Tibial nerve (tissue), 4 donors: ENCODE measurements at regions not wholly inside any gene's neighbourhood (a gene's known extent, or its start where the extent isn't known, plus 50 kb on each side); places are given as distances from the start of the nearest gene placed in this dataset.

Experiments
- DNase-seq, 2 donors: peaks; one replicate each; pipeline ENCODE4 v3.0.0-alpha.2; 2019; ENCODE audit warnings: low spot score in 2 of 2
- H3K27ac ChIP-seq, 4 donors: fragments of 200-600 bp; sonication (generic) in 3 of 4; one replicate each; pipeline ENCODE4 v1.5.1; 2017 to 2019; ENCODE audit warnings: mild to moderate bottlenecking in 1 of 4
- H3K27me3 ChIP-seq, 2 donors: fragments of 200-600 bp; sonication (generic) in 1 of 2; one replicate each; pipeline versions ENCODE4 v1.5.1 to v1.6.0; 2017 to 2019
- H3K36me3 ChIP-seq, 3 donors: fragments of 200-600 bp; sonication (generic); one replicate each; pipeline ENCODE4 v1.5.1; 2018 to 2019
- H3K4me1 ChIP-seq, 4 donors: fragments of 200-600 bp; sonication (generic) in 3 of 4; one replicate each; pipeline ENCODE4 v1.5.1; 2017 to 2019
- H3K4me3 ChIP-seq, 4 donors: fragments of 200-600 bp; sonication (generic) in 3 of 4; one replicate each; pipeline ENCODE4 v1.5.1; 2017 to 2019; ENCODE audit warnings: mild to moderate bottlenecking in 1 of 4, moderate library complexity in 1 of 4
- H3K9me3 ChIP-seq, 4 donors: fragments of 200-600 bp; sonication (generic) in 3 of 4; one replicate each; pipeline ENCODE4 v1.5.1; 2017 to 2019
- CTCF ChIP-seq, 5 experiments: fragments of 200-600 bp in 3 of 5; fragments of 450-650 bp in 2 of 5; sonication (generic) in 3 of 5; IDR thresholded peaks; one replicate each; pipeline ENCODE4 v1.5.1; 2016 to 2019; ENCODE audit warnings: antibody characterized with exemption in 5 of 5, mild to moderate bottlenecking in 3 of 5, moderate library complexity in 2 of 5
- EP300 ChIP-seq, 2 donors: sonication (generic); formaldehyde crosslinking; IDR thresholded peaks; one replicate each; pipeline ENCODE4 v1.6.1; 2017; ENCODE audit warnings: antibody characterized with exemption in 2 of 2, mild to moderate bottlenecking in 1 of 2
- POLR2A ChIP-seq, 2 donors: fragments of 450-650 bp; IDR thresholded peaks; one replicate each; pipeline ENCODE4 v1.6.1; 2017; ENCODE audit warnings: antibody characterized with exemption in 2 of 2, mild to moderate bottlenecking in 2 of 2, moderate library complexity in 2 of 2
- WGBS, 2 donors: methylation state at CpG; one replicate each; pipeline ENCODE4 v1.1.5; 2018; 5-methylcytosine and 5-hydroxymethylcytosine counted together

DNA sequence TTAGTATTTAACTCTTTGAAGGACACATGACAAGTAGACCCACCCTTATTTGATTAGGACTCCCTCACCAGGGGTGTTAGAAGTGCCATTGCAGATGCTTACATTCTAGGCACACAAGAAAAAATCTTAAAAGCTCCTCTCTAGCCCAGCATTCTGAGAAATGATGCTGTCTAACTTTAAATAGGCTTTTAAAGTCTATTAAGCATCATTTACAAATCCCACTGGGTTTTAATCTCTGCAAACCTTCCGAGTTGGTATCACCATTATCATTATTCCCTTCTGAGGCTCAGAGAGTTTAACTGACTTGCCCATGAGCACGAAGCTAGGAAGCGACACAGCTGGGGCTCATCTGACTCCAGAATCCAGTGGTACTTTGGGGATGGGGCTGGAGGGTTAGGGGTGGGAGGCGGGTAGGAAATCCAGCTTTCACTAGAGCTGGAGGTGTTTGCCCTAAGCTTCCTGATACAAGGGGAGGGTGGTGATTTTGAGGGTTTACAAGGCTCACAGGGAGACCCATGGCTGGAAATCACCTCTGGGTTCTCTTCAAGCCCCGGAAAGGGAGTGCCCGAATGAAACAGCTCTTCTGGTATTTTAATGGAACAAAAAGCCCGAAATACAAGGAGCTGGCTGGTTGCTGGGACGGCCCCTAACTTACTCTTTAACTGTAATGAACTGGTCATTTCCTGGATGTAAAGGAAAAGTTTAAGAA lies 109.2 kb upstream of the FUT8 start:
- no peaks in the 10 kb centered on the region for H3K9me3 ChIP-seq
- WGBS, 2 donors, result 54 to 55% methylated on average over 8 of the region's 8 CpGs
- H3K27ac ChIP-seq, result peak overlapping the region in 3 of 4 donors; percentile 15 to 54 (median 46)
- H3K4me1 ChIP-seq, result peaks cover 0 to 15% (median 3%) of the 10 kb centered on the region in 4 donors
- H3K36me3 ChIP-seq, result no peaks in the 10 kb centered on the region
- no peak for DNase-seq
- no peak overlapping the region for H3K4me3 ChIP-seq
- H3K27me3 ChIP-seq, result no peaks in the 10 kb centered on the region
- TF ChIP-seq CTCF (IDR thresholded peaks at IDR 0.05), result no peak
- TF ChIP-seq POLR2A (IDR thresholded peaks at IDR 0.05), result no peak
- no peak for TF ChIP-seq EP300 (IDR thresholded peaks at IDR 0.05)

- Histone ChIP-seq H3K4me3 (no peak overlapping the region), H3K9me3 (no peaks in the 10 kb centered on the region), H3K36me3 (no peaks in the 10 kb centered on the region), H3K27me3 (no peaks in the 10 kb centered on the region), H3K4me1 (peaks cover 0 to 15% (median 3%) of the 10 kb centered on the region in 4 donors), H3K27ac (peak overlapping the region in 2 of 4 donors; percentile 46 to 54)
- 35 to 42% methylated on average over 6 of the region's 6 CpGs for WGBS, 2 donors
- DNase-seq, result no peak
- no peak for TF ChIP-seq CTCF (IDR thresholded peaks at IDR 0.05)
- no peak for TF ChIP-seq POLR2A (IDR thresholded peaks at IDR 0.05)
- no peak for TF ChIP-seq EP300 (IDR thresholded peaks at IDR 0.05)
Observed at GRCh38 chr14:65303899-65304222, 108.7 kb upstream of the FUT8 start.

DNA sequence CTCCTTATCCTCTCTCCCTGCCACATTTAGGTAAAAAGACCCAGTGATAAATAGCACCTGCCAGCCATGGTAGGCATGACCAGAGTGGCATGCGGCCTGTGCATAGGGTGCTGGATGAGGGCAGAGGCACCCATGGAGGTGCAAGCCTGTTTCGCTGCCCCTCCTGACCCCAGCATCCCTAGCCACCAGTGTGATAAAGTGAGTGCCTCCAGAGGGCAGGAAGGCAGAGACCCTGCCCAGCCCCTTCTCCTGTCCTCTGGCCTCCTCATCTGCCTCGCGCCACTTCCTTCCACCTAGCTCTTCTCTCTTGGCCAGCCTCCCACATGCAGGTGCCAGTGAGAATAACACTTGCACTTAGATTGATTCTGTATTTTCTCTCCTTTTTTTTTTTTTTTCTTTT lies 108.3 kb upstream of the FUT8 start:
- H3K27ac ChIP-seq, result peak overlapping the region in 2 of 4 donors; percentile 46 to 54
- no peaks in the 10 kb centered on the region for H3K9me3 ChIP-seq
- H3K4me3 ChIP-seq, result no peak overlapping the region
- WGBS, 2 donors, result 75 to 88% methylated on average over 4 of the region's 4 CpGs
- DNase-seq, result no peak
- TF ChIP-seq POLR2A (IDR thresholded peaks at IDR 0.05) (no peak), CTCF (IDR thresholded peaks at IDR 0.05) (no peak), EP300 (IDR thresholded peaks at IDR 0.05) (no peak)
- H3K4me1 ChIP-seq, result peaks cover 0 to 15% (median 3%) of the 10 kb centered on the region in 4 donors
- H3K36me3 ChIP-seq, result no peaks in the 10 kb centered on the region
- H3K27me3 ChIP-seq, result no peaks in the 10 kb centered on the region

- no peak for TF ChIP-seq POLR2A (IDR thresholded peaks at IDR 0.05)
- no peak for TF ChIP-seq CTCF (IDR thresholded peaks at IDR 0.05)
- TF ChIP-seq EP300 (IDR thresholded peaks at IDR 0.05), result no peak
- 90 to 92% methylated on average over 2 of the region's 2 CpGs for WGBS, 2 donors
Observed at GRCh38 chr14:65304963-65305362, 107.6 kb upstream of the FUT8 start.

GRCh38 chr14:65308536-65308935 lies 104.0 kb upstream of the FUT8 start:
- Histone ChIP-seq H3K4me1 (peaks cover 0 to 6% (median 2%) of the 10 kb centered on the region in 4 donors), H3K36me3 (no peaks in the 10 kb centered on the region), H3K27ac (no peak overlapping the region), H3K9me3 (no peaks in the 10 kb centered on the region), H3K4me3 (no peak overlapping the region), H3K27me3 (no peaks in the 10 kb centered on the region)
- TF ChIP-seq CTCF (IDR thresholded peaks at IDR 0.05), result no peak
- TF ChIP-seq POLR2A (IDR thresholded peaks at IDR 0.05), result no peak
- TF ChIP-seq EP300 (IDR thresholded peaks at IDR 0.05), result no peak
- no peak for DNase-seq

More at GRCh38 chr14:65304963-65305362, 107.6 kb upstream of the FUT8 start:
- Histone ChIP-seq H3K4me1 (peaks cover 0 to 15% (median 3%) of the 10 kb centered on the region in 4 donors), H3K36me3 (no peaks in the 10 kb centered on the region), H3K27me3 (no peaks in the 10 kb centered on the region), H3K9me3 (no peaks in the 10 kb centered on the region), H3K4me3 (no peak overlapping the region), H3K27ac (no peak overlapping the region)
- no peak for DNase-seq
